K562 (cell line): ENCODE measurements at regions not wholly inside any gene's neighbourhood (a gene's known extent, or its start where the extent isn't known, plus 50 kb on each side); places are given as distances from the start of the nearest gene placed in this dataset.

Experiments
- ATAC-seq: fragments of 200-7000 bp; cut with Tn5 transposase; 3 replicates; pipeline ENCODE4 v1.9.1; 2020; ENCODE audit warnings: moderate library complexity
- BruUV-seq: library from RNA; stranded (reverse); fragments of 400-500 nt; replicated peaks from 2 replicates; lab custom pipeline; 2021; lab: Mats Ljungman, UMichigan
- CTCF ChIA-PET: fragments of 300-600 bp; formaldehyde crosslinking; extraction: SDS; loops from one replicate; lab custom pipeline; 2021; ENCODE audit warnings: low intra/inter-chr PET ratio; lab: Yijun Ruan, JAX
- POLR2A ChIA-PET: fragments of 300-600, 350-650 bp; sonication (Branson Sonifier 250); formaldehyde crosslinking; extraction: SDS; loops from one replicate; lab custom pipeline; 2021; ENCODE audit warnings: antibody characterized with exemption, inconsistent platforms; lab: Yijun Ruan, JAX
- DNase-seq, 4 experiments: peaks; one replicate each; pipeline versions ENCODE4 v3.0.0 to v3.0.0-alpha.2; 2011 to 2018; ENCODE audit warnings: low spot score in 3 of 4, mixed read lengths in 3 of 4; ENCODE audit errors: extremely low read depth in 1 of 4
- FAIRE-seq: peaks from 2 replicates; lab custom pipeline; 2011; peaks lifted over from hg19 to GRCh38; lab: Jason Lieb, UNC
- H2AFZ ChIP-seq: 2 replicates; pipeline ENCODE4 v1.6.0; 2011; ENCODE audit warnings: low read depth, low read length, control low read depth, inconsistent platforms
- H3K27ac ChIP-seq: fragments of 200-600 bp; 3 replicates; pipeline ENCODE4 v1.8.0; 2011; ENCODE audit warnings: low read depth, mild to moderate bottlenecking, control low read depth, inconsistent platforms, low read length, moderate library complexity, mixed read lengths; ENCODE audit errors: extremely low read depth
- H3K27me3 ChIP-seq, 2 experiments: fragments of 300-600 bp in 1 of 2; 2 replicates in 1 of 2; 3 replicates in 1 of 2; pipeline versions ENCODE4 v1.6.0 to v1.8.0; 2011; ENCODE audit warnings: inconsistent platforms in 2 of 2, low read length in 2 of 2, mild to moderate bottlenecking in 1 of 2, mixed read lengths in 1 of 2, moderate library complexity in 1 of 2; ENCODE audit not compliant: control insufficient read depth in 2 of 2, insufficient read depth in 2 of 2
- H3K36me3 ChIP-seq: fragments of 300-600 bp; 3 replicates; pipeline ENCODE4 v1.8.0; 2011; ENCODE audit warnings: mild to moderate bottlenecking, low read length, inconsistent platforms; ENCODE audit not compliant: control insufficient read depth, insufficient read depth
- H3K4me1 ChIP-seq, 2 experiments: fragments of 200-600 bp in 1 of 2; replicated peaks in 1 of 2; 2 replicates in 1 of 2; 3 replicates in 1 of 2; pipeline versions ENCODE4 v1.5.1 to v1.8.0; 2011; ENCODE audit warnings: inconsistent platforms in 2 of 2, low read length in 2 of 2, mild to moderate bottlenecking in 1 of 2, mixed read lengths in 1 of 2, moderate library complexity in 1 of 2; ENCODE audit not compliant: control insufficient read depth in 2 of 2, insufficient read depth in 2 of 2
- H3K4me2 ChIP-seq: 2 replicates; pipeline ENCODE4 v1.6.1; 2011; ENCODE audit warnings: low read length, control low read depth, inconsistent platforms, mixed read lengths; ENCODE audit not compliant: insufficient read depth
- H3K4me3 ChIP-seq: fragments of 200-600 bp; sonication (generic), shearing (Covaris generic); 2 replicates; pipeline ENCODE4 v1.5.1; 2016; ENCODE audit warnings: control low read depth, inconsistent platforms
- H3K79me2 ChIP-seq: fragments of 200-600 bp; 3 replicates; pipeline ENCODE4 v1.8.0; 2011; ENCODE audit warnings: low read length, inconsistent platforms; ENCODE audit not compliant: control insufficient read depth, insufficient read depth
- H3K9ac ChIP-seq, 2 experiments: 2 replicates each; pipeline versions ENCODE4 v1.6.0 to v1.6.1; 2011; ENCODE audit warnings: low read depth in 2 of 2, low read length in 2 of 2, control low read depth in 1 of 2, inconsistent platforms in 1 of 2, mild to moderate bottlenecking in 1 of 2, mixed read lengths in 1 of 2; ENCODE audit not compliant: insufficient read depth in 1 of 2
- H3K9me1 ChIP-seq: one replicate; pipeline ENCODE4 v1.6.0; 2011; ENCODE audit warnings: inconsistent platforms, mild to moderate bottlenecking, low read length, moderate library complexity; ENCODE audit not compliant: control insufficient read depth, insufficient read depth
- H3K9me3 ChIP-seq: replicated peaks from 2 replicates; pipeline ENCODE4 v1.5.1; 2011; ENCODE audit warnings: low read depth, low read length, inconsistent platforms; ENCODE audit not compliant: control insufficient read depth, insufficient read depth
- H4K20me1 ChIP-seq: replicated peaks from 2 replicates; pipeline ENCODE4 v1.6.1; 2011; ENCODE audit warnings: low read length, inconsistent platforms, mixed read lengths; ENCODE audit not compliant: control insufficient read depth, insufficient read depth
- BRCA1 ChIP-seq, 2 experiments: fragments of 450-650 bp in 1 of 2; sonication (generic) in 1 of 2; formaldehyde crosslinking in 1 of 2; IDR thresholded peaks; 2 replicates each; pipeline versions ENCODE4 v1.5.0 to v1.6.1; 2017 to 2020; ENCODE audit warnings: mild to moderate bottlenecking in 1 of 2, missing genetic modification reagents in 1 of 2
- CAMTA2 ChIP-seq: fragments of 250-450 bp; sonication (Bioruptor Pico); conservative IDR thresholded peaks from 2 replicates; pipeline ENCODE4 v1.5.1; 2022
- CBX2 ChIP-seq: fragments of 200-600 bp; sonication (generic); IDR thresholded peaks from one replicate; pipeline ENCODE4 v1.6.1; 2012; ENCODE audit warnings: mild to moderate bottlenecking, low read length, inconsistent platforms; ENCODE audit not compliant: insufficient read depth, poor library complexity, severe bottlenecking
- NELFE ChIP-seq: IDR thresholded peaks from 2 replicates; pipeline ENCODE4 v1.6.1; 2011; ENCODE audit warnings: mild to moderate bottlenecking; ENCODE audit not compliant: insufficient read depth, insufficient read length
- POLR2H ChIP-seq: IDR thresholded peaks from 2 replicates; pipeline ENCODE4 v1.6.1; 2016; ENCODE audit warnings: missing genetic modification characterization, low read depth, mild to moderate bottlenecking, control low read depth, missing compliant biosample characterization, moderate library complexity
- SLC30A9 ChIP-seq: fragments of 250-450 bp; sonication (Bioruptor Pico); IDR thresholded peaks from 2 replicates; pipeline ENCODE4 v1.8.0; 2022; ENCODE audit warnings: mild to moderate bottlenecking, moderate library complexity
- ZNF239 ChIP-seq: fragments of 250-450 bp; sonication (Bioruptor Pico); IDR thresholded peaks from 2 replicates; pipeline ENCODE4 v1.4.0; 2020; ENCODE audit warnings: mild to moderate bottlenecking
- ZNF766 ChIP-seq: fragments of 200-800 bp; sonication (Bioruptor generic); conservative IDR thresholded peaks from 2 replicates; pipeline ENCODE4 v1.6.1; 2016; ENCODE audit warnings: missing genetic modification characterization, missing compliant biosample characterization
- WGBS: fragments of 100-300 bp; shearing (Covaris generic); methylation state at CpG from one replicate; pipeline ENCODE4 v1.1.6; 2016; ENCODE audit warnings: low coverage, mixed read lengths; ENCODE audit not compliant: insufficient coverage; ENCODE audit errors: missing lambda C conversion rate; 5-methylcytosine and 5-hydroxymethylcytosine counted together
- in situ Hi-C: fragments of 300-500 bp; cut with MboI; formaldehyde crosslinking; loops from 4 replicates; pipeline ENCODE4 v1.15.0; 2018; ENCODE audit warnings: inconsistent platforms, mixed read lengths
- intact Hi-C: fragments of 100-400 bp; cut with micrococcal nuclease; formaldehyde crosslinking; loops from 2 replicates; pipeline ENCODE4 v1.14.2; 2022
- TF ChIP-seq, protein P1 (sequence below): fragments of 250-450 bp; sonication (Bioruptor Pico); IDR thresholded peaks from 2 replicates; pipeline ENCODE4 v1.8.0; 2022; ENCODE audit warnings: moderate library complexity, mild to moderate bottlenecking, inconsistent platforms

DNA sequence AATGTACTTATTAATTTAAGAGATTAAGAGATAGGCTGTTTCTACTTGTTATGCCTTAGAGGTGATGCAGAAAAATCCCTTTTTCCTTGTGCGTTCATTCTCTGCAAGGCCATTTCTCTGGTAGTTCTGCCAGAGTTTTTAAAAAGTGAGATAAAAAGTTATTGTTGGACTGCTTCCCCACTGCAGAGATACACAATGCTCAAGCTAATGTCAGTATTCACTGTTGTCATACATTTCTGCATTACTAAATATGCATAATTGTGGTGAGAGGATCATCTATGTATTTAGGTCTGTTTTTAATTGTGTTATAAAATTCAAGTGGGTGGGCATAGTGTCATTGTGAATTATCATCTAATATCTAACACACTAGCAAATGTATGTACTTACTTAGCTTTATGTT is 600.4 kb downstream of the HTR1B start:
- Histone ChIP-seq H2AFZ (no peak overlapping the region), H3K36me3 (no peaks in the 10 kb centered on the region), H3K9me1 (no peaks in the 10 kb centered on the region), H3K4me2 (no peak overlapping the region), H3K27ac (no peak overlapping the region), H3K4me3 (no peak overlapping the region), H3K27me3 (no peaks in the 10 kb centered on the region), H3K9me3 (no peaks in the 10 kb centered on the region), H3K79me2 (no peaks in the 10 kb centered on the region), H4K20me1 (no peaks in the 10 kb centered on the region), H3K4me1 (no peaks in the 10 kb centered on the region), H3K9ac (no peak overlapping the region)
- no TSS peak for BruUV-seq
- ChIA-PET CTCF (no interaction called here), POLR2A (no interaction called here)
- 0% methylated on average over 1 of the region's 1 CpG for WGBS
- ATAC-seq (no peak), DNase-seq (no peak), FAIRE-seq (no peak)
- in situ Hi-C loops, result no loop called here
- intact Hi-C loops, result loop anchor here (10.0 kb wide), 1 partner anchor 928 kb away; no protein-coding TSS in a partner anchor
- no peak for TF ChIP-seq POLR2H (tag)
- TF ChIP-seq CBX2, result no peak
- TF ChIP-seq BRCA1 (IDR thresholded peaks at IDR 0.05), result no peak
- no peak for TF ChIP-seq BRCA1 (CRISPR knock-in tag; IDR thresholded peaks at IDR 0.05)
- TF ChIP-seq, protein P1, sequence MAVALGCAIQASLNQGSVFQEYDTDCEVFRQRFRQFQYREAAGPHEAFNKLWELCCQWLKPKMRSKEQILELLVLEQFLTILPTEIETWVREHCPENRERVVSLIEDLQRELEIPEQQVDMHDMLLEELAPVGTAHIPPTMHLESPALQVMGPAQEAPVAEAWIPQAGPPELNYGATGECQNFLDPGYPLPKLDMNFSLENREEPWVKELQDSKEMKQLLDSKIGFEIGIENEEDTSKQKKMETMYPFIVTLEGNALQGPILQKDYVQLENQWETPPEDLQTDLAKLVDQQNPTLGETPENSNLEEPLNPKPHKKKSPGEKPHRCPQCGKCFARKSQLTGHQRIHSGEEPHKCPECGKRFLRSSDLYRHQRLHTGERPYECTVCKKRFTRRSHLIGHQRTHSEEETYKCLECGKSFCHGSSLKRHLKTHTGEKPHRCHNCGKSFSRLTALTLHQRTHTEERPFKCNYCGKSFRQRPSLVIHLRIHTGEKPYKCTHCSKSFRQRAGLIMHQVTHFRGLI (CRISPR knock-in tag), result no peak
- no peak for TF ChIP-seq SLC30A9 (CRISPR knock-in tag)
- TF ChIP-seq NELFE, result no peak
- no peak for TF ChIP-seq ZNF239 (CRISPR knock-in tag)
- TF ChIP-seq CAMTA2 (CRISPR knock-in tag), result no peak
- TF ChIP-seq ZNF766, result no peak
